ENCODE measurements at regions not wholly inside any gene's neighbourhood (a gene's known extent, or its start where the extent isn't known, plus 50 kb on each side); places are given as distances from the start of the nearest gene placed in this dataset.

- TF ChIP-seq POLR2A (IDR thresholded peaks at IDR 0.05), result no peak
- no peak for TF ChIP-seq CTCF (IDR thresholded peaks at IDR 0.05)
- no peak for TF ChIP-seq EP300 (IDR thresholded peaks at IDR 0.05)
- TF ChIP-seq POLR2AphosphoS5 (IDR thresholded peaks at IDR 0.05), result no peak
These were observed 148.8 kb upstream of the ODAD2 start for GRCh38 chr10:28147706-28148105.
